ENCODE measurements at regions not wholly inside any gene's neighbourhood (a gene's known extent, or its start where the extent isn't known, plus 50 kb on each side); places are given as distances from the start of the nearest gene placed in this dataset.

GRCh38 chr1:90346757-90347156 is 351.8 kb downstream of the ZNF326 start:
- no peak for TF ChIP-seq EP300 (IDR thresholded peaks at IDR 0.05)
- TF ChIP-seq CTCF (IDR thresholded peaks at IDR 0.05) = no peak
- no peak for TF ChIP-seq POLR2A (IDR thresholded peaks at IDR 0.05)
- 74 to 88% (median 83%) methylated on average over 2 of the region's 2 CpGs for WGBS, 3 donors

GRCh38 chr1:90346349-90346748 is 351.4 kb downstream of the ZNF326 start:
- whole genome bisulfite sequencing, 3 donors = 74 to 82% (median 80%) methylated on average over 1 of the region's 1 CpG
- H3K27me3 ChIP-seq = no peaks in the 10 kb centered on the region
- TF ChIP-seq POLR2A (IDR thresholded peaks at IDR 0.05) = no peak
- no peak for TF ChIP-seq CTCF (IDR thresholded peaks at IDR 0.05)
- TF ChIP-seq EP300 (IDR thresholded peaks at IDR 0.05) = no peak
- no peak overlapping the region for H3K4me3 ChIP-seq
- no peaks in the 10 kb centered on the region for H3K4me1 ChIP-seq (ENCODE audit: insufficient read depth)
- no peak for DNase-seq
- no peak overlapping the region for H3K27ac ChIP-seq
- intact Hi-C loops (cut with DNase I) = no loop called here
- no peaks in the 10 kb centered on the region for H3K36me3 ChIP-seq
- H3K9me3 ChIP-seq = no peaks in the 10 kb centered on the region

More at GRCh38 chr1:90346757-90347156, 351.8 kb downstream of the ZNF326 start:
- no peaks in the 10 kb centered on the region for H3K4me1 ChIP-seq (ENCODE audit: insufficient read depth)
- intact Hi-C loops (cut with DNase I) = no loop called here
- DNase-seq = no peak
- no peaks in the 10 kb centered on the region for H3K9me3 ChIP-seq
- H3K27me3 ChIP-seq = no peaks in the 10 kb centered on the region
- H3K4me3 ChIP-seq = no peak overlapping the region
- H3K36me3 ChIP-seq = no peaks in the 10 kb centered on the region
- no peak overlapping the region for H3K27ac ChIP-seq

- H3K4me1 ChIP-seq (ENCODE audit: insufficient read depth) = no peaks in the 10 kb centered on the region
- no peaks in the 10 kb centered on the region for H3K27me3 ChIP-seq
- no peak for DNase-seq
- H3K9me3 ChIP-seq = no peaks in the 10 kb centered on the region
- H3K4me3 ChIP-seq = no peak overlapping the region
- intact Hi-C loops (cut with DNase I) = no loop called here
- no peak for TF ChIP-seq POLR2A (IDR thresholded peaks at IDR 0.05)
- no peak for TF ChIP-seq CTCF (IDR thresholded peaks at IDR 0.05)
- no peak for TF ChIP-seq EP300 (IDR thresholded peaks at IDR 0.05)
- no peaks in the 10 kb centered on the region for H3K36me3 ChIP-seq
- H3K27ac ChIP-seq = no peak overlapping the region
- 55 to 74% (median 63%) methylated on average over 1 of the region's 1 CpG for WGBS, 3 donors
Observed at GRCh38 chr1:90344963-90345730, 350.2 kb downstream of the ZNF326 start.

GRCh38 chr1:90341516-90341915 is 346.6 kb downstream of the ZNF326 start:
- H3K36me3 ChIP-seq = no peaks in the 10 kb centered on the region
- no peaks in the 10 kb centered on the region for H3K4me1 ChIP-seq (ENCODE audit: insufficient read depth)
- H3K27ac ChIP-seq = no peak overlapping the region
- intact Hi-C loops (cut with DNase I) = no loop called here
- 25 to 42% (median 37%) methylated on average over 1 of the region's 1 CpG for WGBS, 3 donors
- H3K27me3 ChIP-seq = no peaks in the 10 kb centered on the region
- DNase-seq = no peak
- no peak for TF ChIP-seq EP300 (IDR thresholded peaks at IDR 0.05)
- no peak for TF ChIP-seq POLR2A (IDR thresholded peaks at IDR 0.05)
- TF ChIP-seq CTCF (IDR thresholded peaks at IDR 0.05) = no peak
- H3K4me3 ChIP-seq = no peak overlapping the region
- H3K9me3 ChIP-seq = no peaks in the 10 kb centered on the region

Data from ovary (tissue), 7 donors.